Activated T-cell treated with anti-CD3 and anti-CD28 coated beads, Interleukin-2, amount 50 U/mL, for 24 hours (primary cell): ENCODE measurements at regions not wholly inside any gene's neighbourhood (a gene's known extent, or its start where the extent isn't known, plus 50 kb on each side); places are given as distances from the start of the nearest gene placed in this dataset.
"Not testable (repeated sequence)": the region's sequence is repeated elsewhere in the genome, so short reads cannot be mapped to it uniquely, and the experiment has no call there.

Source experiments
- DNase-seq: peaks from one replicate; pipeline ENCODE4 v3.0.0-alpha.2; 2020
- H3K27ac Mint-ChIP-seq: 2 replicates; pipeline ENCODE4 v1.8.0; 2020; ENCODE audit warnings: mild to moderate bottlenecking, mixed read lengths
- H3K27me3 Mint-ChIP-seq: 2 replicates; pipeline ENCODE4 v1.8.0; 2020; ENCODE audit warnings: mixed read lengths
- H3K36me3 Mint-ChIP-seq: 2 replicates; pipeline ENCODE4 v1.8.0; 2020; ENCODE audit warnings: low read depth, mixed read lengths
- H3K4me1 Mint-ChIP-seq: 2 replicates; pipeline ENCODE4 v1.8.0; 2020; ENCODE audit warnings: low read depth, mixed read lengths
- H3K4me3 Mint-ChIP-seq: 2 replicates; pipeline ENCODE4 v1.8.0; 2020; ENCODE audit warnings: mild to moderate bottlenecking, moderate library complexity, mixed read lengths
- H3K9me3 Mint-ChIP-seq: 2 replicates; pipeline ENCODE4 v1.8.0; 2020; ENCODE audit warnings: mixed read lengths

GRCh38 chr17:30717291-30718098, 107.0 kb downstream of the CRLF3 start:
- Mint-ChIP-seq H3K27ac (no peak overlapping the region), H3K4me1 (peaks cover 3% of the 10 kb centered on the region), H3K9me3 (no peaks in the 10 kb centered on the region), H3K4me3 (no peak overlapping the region), H3K36me3 (no peaks in the 10 kb centered on the region), H3K27me3 (no peaks in the 10 kb centered on the region)
- peak; percentile 20 for DNase-seq

- Mint-ChIP-seq H3K27ac (no peak overlapping the region), H3K9me3 (no peaks in the 10 kb centered on the region)
These were observed 107.8 kb downstream of the CRLF3 start for GRCh38 chr17:30716461-30717290.

GRCh38 chr17:30714825-30715622, 109.5 kb downstream of the CRLF3 start:
- H3K4me1 Mint-ChIP-seq, result peaks cover 12% of the 10 kb centered on the region
- not testable (repeated sequence) for H3K36me3 Mint-ChIP-seq, H3K4me3 Mint-ChIP-seq, H3K27me3 Mint-ChIP-seq, H3K9me3 Mint-ChIP-seq, H3K27ac Mint-ChIP-seq
- DNase-seq, result peak; percentile 72

More at GRCh38 chr17:30716461-30717290, 107.8 kb downstream of the CRLF3 start:
- H3K27me3 Mint-ChIP-seq, result no peaks in the 10 kb centered on the region
- H3K4me1 Mint-ChIP-seq, result peaks cover 3% of the 10 kb centered on the region
- no peaks in the 10 kb centered on the region for H3K36me3 Mint-ChIP-seq
- no peak overlapping the region for H3K4me3 Mint-ChIP-seq
- DNase-seq, result no peak

- H3K27ac Mint-ChIP-seq, H3K27me3 Mint-ChIP-seq, H3K4me3 Mint-ChIP-seq, DNase-seq, H3K9me3 Mint-ChIP-seq, H3K4me1 Mint-ChIP-seq, H3K36me3 Mint-ChIP-seq: not testable (repeated sequence)
These were observed 110.7 kb downstream of the CRLF3 start for GRCh38 chr17:30713805-30714204.

- peaks cover 18% of the 10 kb centered on the region for H3K4me1 Mint-ChIP-seq
- not testable (repeated sequence) for H3K4me3 Mint-ChIP-seq
These were observed 111.6 kb downstream of the CRLF3 start for GRCh38 chr17:30712859-30713258.

GRCh38 chr17:30711626-30712507, 112.6 kb downstream of the CRLF3 start:
- Mint-ChIP-seq H3K27me3 (peaks cover 27% of the 10 kb centered on the region), H3K4me1 (peaks cover 28% of the 10 kb centered on the region), H3K4me3 (peak overlapping the region; percentile 74)
- H3K27ac Mint-ChIP-seq, H3K9me3 Mint-ChIP-seq, H3K36me3 Mint-ChIP-seq, DNase-seq: not testable (repeated sequence)

More at GRCh38 chr17:30712859-30713258, 111.6 kb downstream of the CRLF3 start:
- not testable (repeated sequence) for H3K36me3 Mint-ChIP-seq, H3K9me3 Mint-ChIP-seq, DNase-seq, H3K27ac Mint-ChIP-seq
- peaks cover 17% of the 10 kb centered on the region for H3K27me3 Mint-ChIP-seq

GRCh38 chr17:30711176-30711575, 113.3 kb downstream of the CRLF3 start:
- DNase-seq, H3K27ac Mint-ChIP-seq, H3K9me3 Mint-ChIP-seq, H3K36me3 Mint-ChIP-seq: not testable (repeated sequence)
- peaks cover 32% of the 10 kb centered on the region for H3K4me1 Mint-ChIP-seq
- H3K27me3 Mint-ChIP-seq, result peaks cover 33% of the 10 kb centered on the region
- peak overlapping the region; percentile 74 for H3K4me3 Mint-ChIP-seq

GRCh38 chr17:30710276-30711088, 114.0 kb downstream of the CRLF3 start:
- Mint-ChIP-seq H3K4me1 (peaks cover 36% of the 10 kb centered on the region), H3K27me3 (peaks cover 40% of the 10 kb centered on the region), H3K4me3 (peak overlapping the region; percentile 74), H3K27ac (peak overlapping the region; percentile 40)
- not testable (repeated sequence) for H3K9me3 Mint-ChIP-seq, DNase-seq, H3K36me3 Mint-ChIP-seq

- Mint-ChIP-seq H3K4me1 (peaks cover 36% of the 10 kb centered on the region), H3K27me3 (peaks cover 46% of the 10 kb centered on the region), H3K4me3 (peak overlapping the region; percentile 74), H3K27ac (peak overlapping the region; percentile 40)
- H3K36me3 Mint-ChIP-seq, H3K9me3 Mint-ChIP-seq, DNase-seq: not testable (repeated sequence)
These were observed 114.8 kb downstream of the CRLF3 start for GRCh38 chr17:30709561-30710275.

GRCh38 chr17:30709096-30709495, 115.4 kb downstream of the CRLF3 start:
- not testable (repeated sequence) for H3K4me3 Mint-ChIP-seq, DNase-seq, H3K36me3 Mint-ChIP-seq, H3K27ac Mint-ChIP-seq, H3K9me3 Mint-ChIP-seq
- Mint-ChIP-seq H3K4me1 (peaks cover 36% of the 10 kb centered on the region), H3K27me3 (peaks cover 50% of the 10 kb centered on the region)

GRCh38 chr17:30708241-30709078, 116.0 kb downstream of the CRLF3 start:
- not testable (repeated sequence) for H3K36me3 Mint-ChIP-seq, H3K9me3 Mint-ChIP-seq
- Mint-ChIP-seq H3K4me1 (peaks cover 36% of the 10 kb centered on the region), H3K4me3 (peak overlapping the region; percentile 82), H3K27ac (peak overlapping the region; percentile 73), H3K27me3 (peaks cover 53% of the 10 kb centered on the region)
- peak; percentile 82 for DNase-seq

GRCh38 chr17:30707724-30708240, 116.7 kb downstream of the CRLF3 start:
- Mint-ChIP-seq H3K4me3 (peak overlapping the region; percentile 82), H3K27me3 (peaks cover 57% of the 10 kb centered on the region), H3K27ac (peak overlapping the region; percentile 73), H3K4me1 (peaks cover 36% of the 10 kb centered on the region)
- H3K9me3 Mint-ChIP-seq, H3K36me3 Mint-ChIP-seq: not testable (repeated sequence)
- peak; percentile 60 for DNase-seq
